Peyer's patch (tissue), 4 donors: ENCODE measurements at regions not wholly inside any gene's neighbourhood (a gene's known extent, or its start where the extent isn't known, plus 50 kb on each side); places are given as distances from the start of the nearest gene placed in this dataset.

Experiments
- CTCF ChIP-seq, 6 experiments: fragments of 450-650 bp in 4 of 6; fragments of 200-600 bp in 2 of 6; sonication (generic) in 1 of 6; IDR thresholded peaks; one replicate each; pipeline ENCODE4 v1.5.1; 2017 to 2019; ENCODE audit warnings: antibody characterized with exemption in 6 of 6, mild to moderate bottlenecking in 3 of 6, moderate library complexity in 1 of 6
- POLR2A ChIP-seq, 2 donors: fragments of 450-650 bp; IDR thresholded peaks; one replicate each; pipeline ENCODE4 v1.5.1; 2017; ENCODE audit warnings: antibody characterized with exemption in 2 of 2, mild to moderate bottlenecking in 2 of 2, moderate library complexity in 2 of 2

GRCh38 chr21:38664841-38665240 is 140.9 kb upstream of the ETS2 start:
- no peak for TF ChIP-seq CTCF (IDR thresholded peaks at IDR 0.05)
- no peak for TF ChIP-seq POLR2A (IDR thresholded peaks at IDR 0.05)
